NCI-H2227 treated with DMSO at 0.1 percent for 48 hours (cell line): ENCODE measurements at regions not wholly inside any gene's neighbourhood (a gene's known extent, or its start where the extent isn't known, plus 50 kb on each side); places are given as distances from the start of the nearest gene placed in this dataset.
"Not testable (repeated sequence)": the region's sequence is repeated elsewhere in the genome, so short reads cannot be mapped to it uniquely, and the experiment has no call there.

ENCODE experiments used
- DNase-seq: peaks from one replicate; lab custom pipeline; 2025; lab: John Stamatoyannopoulos, UW

DNA sequence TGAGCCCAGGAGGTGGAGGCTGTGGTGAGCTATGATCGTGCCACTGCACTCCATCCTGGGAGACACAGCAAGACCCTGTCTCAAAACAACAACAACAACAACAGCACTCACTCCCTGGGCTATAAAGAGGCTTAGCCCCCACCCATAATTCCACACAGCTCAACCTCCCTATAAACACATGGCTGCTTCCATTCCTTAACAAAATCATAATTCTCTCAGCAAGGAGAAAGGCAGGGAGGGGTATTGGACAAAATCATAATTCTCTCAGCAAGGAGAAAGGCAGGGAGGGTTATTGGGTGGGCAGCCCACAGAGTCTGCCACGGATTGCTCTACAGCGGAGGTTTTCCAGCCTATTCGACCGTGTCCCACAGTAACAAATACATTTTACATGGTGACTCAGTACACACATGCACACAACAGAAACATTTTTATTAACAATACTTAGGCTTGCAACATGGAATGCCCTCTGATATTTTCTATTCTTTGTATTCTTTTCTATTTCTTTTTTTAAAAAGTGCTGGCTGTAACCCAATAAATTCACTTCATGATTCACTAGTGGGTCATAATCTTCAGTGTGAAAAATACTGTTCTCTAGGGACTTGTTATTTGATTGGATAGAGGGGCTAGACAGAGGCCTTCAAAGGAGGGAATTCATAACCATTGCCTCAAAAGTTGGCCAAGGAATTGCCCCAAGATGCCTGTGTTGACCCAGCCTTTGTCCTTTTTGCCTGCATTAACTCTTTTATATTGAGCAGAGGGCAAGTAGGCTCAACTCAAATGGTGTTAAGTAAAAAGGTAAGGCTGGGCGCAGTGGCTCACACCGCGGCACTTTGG lies 50.6 kb upstream of the ZMYND8 start:
- DNase-seq, result no peak

DNA sequence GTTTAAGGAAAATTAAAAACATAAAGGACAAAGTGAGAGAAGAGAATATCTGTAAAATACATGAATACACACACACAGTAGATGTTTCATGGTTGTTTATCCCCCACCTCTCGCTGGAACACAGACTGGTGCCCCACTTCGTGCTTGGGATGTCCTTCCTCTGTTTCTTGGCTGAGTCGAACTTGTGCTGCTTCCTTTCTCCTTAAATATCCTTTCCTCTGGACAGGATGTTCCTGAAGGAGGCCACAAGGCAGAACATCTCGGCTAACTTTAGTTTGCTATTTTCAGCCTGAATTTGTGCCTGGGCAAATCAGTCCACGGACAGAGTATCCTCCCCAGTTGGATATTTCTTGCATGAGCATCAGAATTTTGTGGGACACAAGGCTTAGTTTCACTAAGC lies 54.7 kb upstream of the ZMYND8 start:
- DNase-seq, result no peak

DNA sequence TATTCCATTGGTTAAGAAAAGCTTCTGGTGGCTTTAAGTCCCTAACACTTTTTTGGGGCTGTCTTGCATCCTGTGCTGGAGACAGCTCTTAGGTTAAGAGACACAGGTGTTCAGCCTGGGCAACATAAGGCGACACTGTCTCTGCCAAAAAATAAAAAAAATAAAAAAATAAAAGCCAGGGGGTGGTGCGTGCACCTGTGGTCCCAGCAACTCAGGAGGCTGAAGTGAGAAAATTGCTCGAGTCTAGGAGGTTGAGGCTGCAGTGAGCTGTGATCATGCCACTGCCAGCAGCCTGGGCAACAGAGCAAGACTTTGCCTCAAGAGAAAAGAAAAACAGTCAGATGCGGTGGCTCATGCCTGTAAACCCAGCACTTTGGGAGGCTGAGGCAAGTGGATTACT lies 55.6 kb upstream of the ZMYND8 start:
- DNase-seq, result no peak

DNA sequence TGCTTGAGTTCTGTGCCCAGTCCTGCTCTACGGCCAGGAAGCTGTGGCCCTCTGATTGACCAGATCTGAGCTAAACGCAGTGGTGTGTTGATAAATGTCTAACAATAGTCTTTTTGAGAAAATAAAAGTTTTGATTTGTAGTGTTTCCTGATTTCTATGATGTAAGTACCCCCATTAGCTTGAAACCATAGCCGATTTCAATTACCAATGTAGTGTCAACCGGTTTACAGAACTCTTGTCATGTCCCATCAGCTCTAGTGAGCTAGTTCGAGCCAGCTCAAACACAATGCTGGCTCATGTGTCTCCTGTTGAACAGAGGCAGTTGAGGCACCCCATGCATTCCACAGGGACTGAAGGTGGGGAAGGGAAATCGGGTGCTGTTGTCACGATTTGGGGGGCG lies 56.7 kb upstream of the ZMYND8 start:
- DNase-seq, result no peak

DNA sequence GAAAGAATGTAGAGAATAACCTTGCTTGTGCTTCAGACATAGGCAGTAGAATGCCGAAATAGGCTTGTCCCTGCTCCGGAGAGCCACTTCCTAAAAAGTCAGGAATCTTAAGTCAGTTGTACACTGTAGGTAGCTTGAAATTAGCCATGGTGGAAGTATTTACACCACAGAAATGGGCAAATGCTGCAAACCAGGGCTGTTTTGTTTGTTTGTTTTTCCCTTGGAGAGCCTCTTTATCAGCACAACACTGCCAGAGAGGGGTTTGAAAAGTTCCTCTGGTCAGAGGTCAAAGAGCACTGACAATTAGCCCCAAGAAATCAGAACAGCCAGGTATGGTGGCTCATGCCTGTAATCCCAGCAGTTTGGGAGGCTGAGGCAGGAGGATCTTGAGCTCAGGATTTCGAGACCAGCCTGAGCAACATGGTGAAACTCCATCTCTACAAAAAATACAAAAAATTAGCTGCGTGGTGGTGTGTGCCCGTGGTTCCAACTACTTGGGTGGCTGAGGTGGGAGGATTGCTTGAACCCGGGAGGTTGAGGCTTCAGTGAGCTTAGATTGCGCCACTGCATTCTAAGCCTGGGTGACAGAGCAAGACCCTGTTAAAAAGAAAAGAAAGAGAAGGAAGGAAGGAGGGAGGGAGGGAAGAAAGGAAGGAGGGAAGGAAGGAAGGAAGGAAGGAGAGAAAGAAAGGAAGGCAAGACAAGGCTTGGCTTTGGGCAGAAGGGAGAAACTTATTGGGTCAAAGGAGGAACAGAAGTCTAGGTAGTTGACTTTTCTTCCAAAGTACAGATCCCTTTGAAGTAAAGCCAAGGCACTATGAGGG lies 61.0 kb upstream of the ZMYND8 start:
- DNase-seq, result no peak

DNA sequence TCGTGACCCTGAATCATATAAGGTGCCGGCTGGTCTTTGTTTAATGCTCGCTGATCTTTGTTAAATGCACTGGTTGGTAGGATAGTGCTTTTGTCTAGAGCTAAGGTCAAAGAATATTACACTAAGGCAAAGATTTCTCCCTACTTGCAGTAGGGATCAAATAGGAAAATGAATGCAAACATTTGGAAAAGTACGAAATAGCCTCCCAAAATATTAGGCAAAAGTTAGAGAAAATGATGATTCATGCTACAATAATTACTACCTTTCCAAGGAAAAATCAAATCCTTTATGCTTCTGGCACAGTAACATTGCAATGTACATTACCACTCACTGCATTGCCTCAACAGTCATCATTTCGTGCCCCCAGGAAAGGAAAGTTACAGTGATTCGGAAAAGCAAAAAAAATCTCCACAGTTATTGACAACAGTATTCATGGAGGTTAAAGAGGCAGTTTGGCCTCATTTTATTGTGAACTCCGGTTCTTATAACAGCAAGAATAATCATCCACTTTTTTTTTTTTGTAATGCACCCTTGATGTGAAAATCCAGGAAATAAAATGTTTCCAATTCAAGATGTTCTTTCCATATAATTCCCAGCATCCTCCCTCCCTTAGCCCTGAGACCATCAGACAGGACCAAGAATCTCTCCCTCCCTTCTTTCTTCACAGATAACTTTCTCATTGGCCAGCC lies 61.7 kb upstream of the ZMYND8 start:
- peak; percentile 11 for DNase-seq

DNA sequence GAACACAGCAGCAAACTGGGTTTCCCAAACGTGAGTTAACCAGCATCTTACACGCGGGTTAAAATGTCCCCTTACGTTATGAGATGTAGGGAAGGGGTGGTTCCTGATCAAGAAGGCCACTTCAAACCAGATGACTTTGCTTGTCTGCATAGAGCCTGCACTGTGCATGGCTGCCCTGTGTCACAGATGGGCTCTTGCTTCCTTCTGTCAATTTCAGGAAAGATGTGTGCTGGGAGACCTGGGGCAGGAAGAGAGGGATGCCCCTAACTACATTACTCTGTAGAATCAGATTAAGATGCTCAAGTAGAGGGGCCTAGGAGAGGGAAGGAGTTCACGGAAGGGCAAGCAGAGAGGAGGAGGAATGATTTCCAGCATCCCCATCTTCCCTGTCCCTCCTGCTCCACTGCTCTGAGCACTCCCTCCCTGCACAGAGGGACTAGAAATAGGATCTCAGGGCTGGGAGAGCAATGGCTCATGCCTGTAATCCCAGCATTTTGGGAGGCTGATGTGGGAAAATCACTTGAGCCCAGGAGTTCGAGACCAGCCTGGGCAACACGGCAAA lies 63.5 kb upstream of the ZMYND8 start:
- DNase-seq, result no peak

DNA sequence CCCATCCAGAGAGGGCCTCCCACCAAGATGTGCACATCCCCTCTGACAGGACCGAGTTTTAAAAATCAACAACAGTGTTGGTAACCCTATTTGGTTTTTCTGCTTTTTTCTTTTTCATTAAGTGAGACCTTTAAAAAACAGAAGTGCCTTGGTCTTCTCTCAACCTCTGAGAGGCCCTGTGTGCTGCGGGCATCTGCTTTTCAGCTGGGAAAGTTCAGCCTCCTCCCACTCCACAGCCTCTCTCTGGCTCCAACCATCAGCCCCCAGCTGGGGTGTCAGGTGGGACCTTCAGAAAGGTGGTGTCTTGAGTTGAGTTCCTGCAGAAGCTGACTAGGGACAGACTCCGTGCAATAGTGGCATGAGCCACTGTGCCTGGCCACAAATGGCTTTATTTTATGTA lies 64.6 kb upstream of the ZMYND8 start:
- DNase-seq, result no peak

DNA sequence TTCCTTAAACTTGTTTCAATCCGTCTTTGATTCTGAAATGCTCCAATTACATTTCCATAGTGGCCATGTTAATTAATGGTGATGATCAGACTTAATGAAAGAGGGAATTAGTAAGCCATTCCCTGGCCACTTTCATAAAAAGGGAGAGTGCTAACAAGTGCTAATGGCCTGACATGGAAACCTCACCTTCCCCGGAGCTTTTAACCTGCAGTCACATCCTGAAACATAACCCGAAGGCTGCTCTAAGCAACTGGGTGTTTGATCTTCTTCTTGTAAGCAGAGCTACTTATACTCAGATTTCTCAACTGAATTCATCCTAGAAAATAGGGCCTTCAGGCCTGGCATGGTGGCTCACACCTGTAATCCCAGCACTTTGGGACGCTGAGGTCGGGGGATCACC lies 67.1 kb upstream of the ZMYND8 start:
- no peak for DNase-seq

DNA sequence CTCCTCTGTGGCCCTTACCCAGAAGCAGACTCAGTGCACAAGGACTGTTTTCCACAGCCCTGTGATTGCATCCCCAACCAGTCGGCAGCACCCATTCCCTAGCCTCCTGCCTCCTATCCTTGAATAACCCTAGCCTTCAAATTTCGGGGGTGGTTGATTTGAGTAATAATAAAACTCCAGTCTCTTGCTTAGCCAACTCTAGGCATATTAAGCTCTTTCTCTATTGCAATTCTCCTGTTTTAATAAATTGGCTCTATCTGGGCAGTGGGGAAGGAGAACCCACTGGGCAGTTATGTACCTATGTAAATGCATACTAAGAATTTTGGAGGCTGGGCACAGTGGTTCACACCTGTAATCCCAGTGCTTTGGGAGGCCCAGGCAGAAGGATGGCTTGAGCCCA lies 70.6 kb upstream of the ZMYND8 start:
- DNase-seq, result no peak

DNA sequence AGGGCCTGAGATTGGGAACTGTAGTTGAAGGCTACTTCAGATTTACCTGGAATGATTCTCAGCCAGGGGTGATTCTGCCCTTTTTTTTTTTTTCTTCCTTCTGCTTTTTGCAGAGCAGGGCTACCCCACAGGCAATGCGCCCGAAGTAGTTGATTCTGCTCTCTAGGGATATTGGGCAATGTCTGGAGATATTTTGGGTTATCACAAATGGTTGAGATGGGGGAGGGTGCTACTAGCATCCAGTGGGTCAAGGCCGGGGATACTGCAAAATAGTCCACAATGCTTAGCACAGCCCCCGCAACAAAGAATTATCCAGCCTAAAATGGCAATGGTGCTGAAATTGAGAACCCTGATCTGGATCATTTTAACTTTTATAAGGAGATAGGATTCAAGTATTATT lies 71.2 kb upstream of the ZMYND8 start:
- DNase-seq, result no peak

DNA sequence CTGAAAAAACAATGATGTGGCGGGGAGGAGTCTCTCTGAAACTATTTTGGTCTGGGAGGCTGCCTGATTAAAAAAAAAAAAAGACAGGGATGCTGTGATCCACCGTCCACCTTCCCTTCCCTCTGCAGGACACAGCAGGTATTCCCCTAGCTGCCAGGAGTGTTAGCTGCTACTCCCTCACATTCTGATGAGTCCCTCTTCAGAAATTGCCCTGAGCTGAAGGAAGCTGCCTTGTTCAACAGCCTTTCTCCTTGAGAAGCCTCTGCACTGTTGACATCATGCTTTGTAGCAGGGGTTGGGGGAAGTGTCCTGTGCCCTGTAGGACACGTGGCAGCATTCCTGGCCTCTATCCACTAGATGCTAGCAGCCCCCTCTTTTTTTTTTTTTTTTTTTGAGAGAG lies 71.7 kb upstream of the ZMYND8 start:
- no peak for DNase-seq

DNA sequence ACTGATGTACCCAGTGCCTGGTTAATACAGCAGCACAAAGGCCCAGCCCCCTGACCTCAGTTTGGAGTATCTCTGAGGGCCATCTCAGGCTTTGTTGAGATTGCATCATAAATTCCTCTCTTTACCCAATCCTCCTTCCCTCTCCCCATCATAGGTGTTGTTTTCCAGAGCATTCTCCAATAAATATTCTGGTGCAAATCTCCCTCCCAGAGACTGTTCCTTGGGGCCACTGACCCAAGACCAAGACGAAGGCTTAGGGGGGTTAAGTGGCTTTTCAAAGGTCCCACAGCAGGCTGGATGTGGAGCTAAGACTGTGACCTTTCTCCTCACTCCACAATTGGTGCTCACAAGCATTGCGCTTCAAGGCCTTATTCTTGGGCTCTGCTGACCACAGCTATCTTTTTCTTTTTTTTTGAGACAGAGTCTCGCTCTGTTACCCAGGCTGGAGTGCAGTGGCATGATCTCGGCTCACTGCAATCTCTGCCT lies 72.4 kb upstream of the ZMYND8 start:
- DNase-seq, result no peak

DNA sequence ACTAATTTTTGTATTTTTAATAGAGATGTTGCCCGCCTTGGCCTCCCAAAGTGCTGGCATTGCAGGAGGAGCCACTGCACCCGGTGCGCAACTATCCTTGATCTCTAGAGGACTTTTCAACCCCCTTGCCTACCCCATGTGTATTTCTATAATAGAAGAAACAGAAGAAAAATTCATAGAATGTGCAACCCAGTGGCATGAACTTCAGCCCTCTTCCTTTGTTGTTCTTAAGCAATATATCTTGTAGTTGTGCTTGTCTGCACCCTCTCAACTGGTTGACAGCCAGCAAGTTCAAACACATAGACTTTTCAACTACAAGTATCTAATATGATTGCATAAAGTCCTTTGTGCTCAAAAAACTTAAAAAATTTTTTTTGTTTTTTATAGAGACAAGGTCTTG lies 72.3 kb upstream of the NCOA3 start:
- DNase-seq, result no peak

DNA sequence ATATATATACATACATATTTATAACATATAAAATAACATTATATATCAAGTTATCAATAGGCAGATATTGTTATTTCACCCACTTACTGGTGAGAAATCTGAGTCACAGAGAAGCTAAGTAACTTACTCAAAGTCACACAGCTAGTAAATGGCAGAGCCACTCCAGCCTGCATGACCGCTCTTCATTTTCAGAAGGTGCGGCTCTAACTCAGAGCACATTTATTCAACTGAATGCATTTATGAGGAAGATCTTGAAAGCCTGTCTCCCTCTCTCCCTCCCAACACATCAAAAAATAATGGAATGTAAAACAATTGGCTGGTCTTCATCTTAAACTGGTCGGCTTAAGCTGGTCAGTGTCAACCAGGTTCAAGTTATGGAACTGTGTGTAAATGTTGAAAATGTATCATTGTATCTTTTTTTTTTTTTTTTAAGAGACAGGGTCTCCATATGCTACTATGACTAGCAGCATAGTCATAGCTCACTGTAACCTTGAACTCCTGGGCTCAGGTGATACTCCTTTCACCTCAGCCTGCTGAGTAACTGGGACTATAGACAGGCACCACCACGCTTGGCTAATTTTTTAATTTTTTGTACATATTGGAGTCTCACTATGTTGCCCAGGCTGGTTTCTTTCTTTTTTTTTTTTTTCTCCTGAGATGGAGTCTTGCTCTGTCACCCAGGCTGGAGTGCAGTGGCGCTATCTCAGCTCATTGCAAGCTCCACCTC lies 70.7 kb upstream of the NCOA3 start:
- no peak for DNase-seq

DNA sequence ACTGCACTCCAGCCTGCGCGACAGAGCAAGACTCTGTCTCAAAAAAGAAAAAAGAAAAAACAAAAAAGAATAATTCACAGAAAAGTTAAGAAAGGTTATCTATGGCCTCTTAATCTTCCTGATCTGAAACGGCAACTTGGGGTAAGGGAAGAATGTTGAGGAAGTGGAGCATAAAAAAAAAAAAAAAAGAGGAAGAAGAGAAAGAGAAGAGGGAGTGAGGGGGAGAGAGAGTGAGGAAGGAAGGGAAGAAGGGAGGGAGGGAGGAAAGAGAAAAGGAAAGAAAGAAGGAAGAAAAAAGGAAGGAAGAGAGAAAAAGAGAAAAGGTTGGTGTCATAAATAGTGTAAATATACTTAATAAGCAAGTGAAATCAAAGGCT lies 68.9 kb upstream of the NCOA3 start:
- DNase-seq, result no peak

DNA sequence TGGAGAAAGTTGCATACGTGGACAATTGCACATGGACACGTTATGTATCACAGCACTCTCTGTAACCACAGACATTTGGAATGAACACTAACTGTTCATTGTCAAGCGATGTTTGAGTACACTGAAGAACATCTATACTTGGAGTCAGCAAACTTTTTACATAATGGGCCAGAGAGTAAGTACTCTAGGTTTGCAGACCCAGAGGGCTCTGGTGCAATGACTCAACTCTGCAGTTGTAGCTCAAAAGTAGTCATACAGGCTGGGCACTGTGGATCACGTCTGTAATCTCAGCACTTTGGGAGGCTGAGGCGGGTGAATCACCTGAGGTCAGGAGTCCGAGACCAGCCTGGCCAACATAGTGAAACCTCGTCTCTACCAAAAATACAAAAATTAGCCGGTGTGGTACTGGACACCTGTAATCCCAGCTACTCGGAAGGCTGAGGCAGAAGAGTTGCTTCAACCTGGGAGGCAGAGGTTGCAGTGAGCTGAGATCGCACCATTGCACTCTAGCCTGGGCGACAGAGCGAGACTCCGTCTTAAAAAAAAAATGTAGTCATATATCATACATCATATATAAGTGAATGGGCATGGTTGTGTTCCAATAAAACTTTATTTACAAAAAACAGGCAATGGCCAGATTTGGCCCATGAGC lies 67.4 kb upstream of the NCOA3 start:
- not testable (repeated sequence) for DNase-seq

DNA sequence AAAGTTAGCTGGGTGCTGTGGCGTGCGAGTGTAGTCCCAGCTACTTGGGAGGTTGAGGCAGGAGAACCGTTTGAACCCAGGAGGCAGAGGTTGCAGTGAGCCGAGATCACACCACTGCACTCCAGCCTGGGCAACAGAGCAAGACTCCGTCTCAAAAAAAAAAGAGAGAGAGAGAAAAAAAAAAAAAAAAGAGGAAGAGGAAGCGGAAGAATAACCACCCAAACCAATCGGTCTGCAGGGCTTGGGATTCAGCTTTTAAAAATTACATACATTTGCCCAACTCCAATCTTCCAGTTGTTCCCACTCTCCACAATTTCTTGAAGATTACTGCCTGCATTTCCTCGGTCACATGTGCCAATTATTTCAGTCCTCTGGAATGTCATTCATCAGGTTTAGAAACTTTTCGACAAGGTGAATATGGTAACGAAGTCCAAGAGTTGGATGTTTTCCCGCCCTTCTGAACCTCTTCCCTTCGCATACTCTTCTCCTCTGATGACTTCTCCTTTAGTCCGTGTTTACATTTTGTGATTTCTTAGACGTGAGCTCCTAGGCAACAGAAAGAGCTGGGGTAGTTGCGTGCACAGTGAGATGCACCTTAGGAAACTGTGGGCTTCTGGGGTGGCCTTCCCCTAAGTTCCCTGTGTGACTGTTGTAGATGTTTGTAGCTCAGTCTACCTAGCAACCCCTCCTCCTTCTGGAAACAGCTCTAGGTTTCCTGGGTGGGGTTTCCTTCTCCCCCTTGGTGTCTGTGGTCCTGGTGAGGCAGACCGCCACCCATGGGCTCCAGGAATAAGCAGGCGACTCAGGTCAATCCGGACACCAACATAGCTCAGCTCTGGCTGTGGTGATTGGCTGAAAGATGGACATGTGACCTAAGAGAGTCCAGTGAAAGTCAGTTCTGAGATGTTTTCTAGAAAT lies 63.0 kb upstream of the NCOA3 start:
- no peak for DNase-seq

DNA sequence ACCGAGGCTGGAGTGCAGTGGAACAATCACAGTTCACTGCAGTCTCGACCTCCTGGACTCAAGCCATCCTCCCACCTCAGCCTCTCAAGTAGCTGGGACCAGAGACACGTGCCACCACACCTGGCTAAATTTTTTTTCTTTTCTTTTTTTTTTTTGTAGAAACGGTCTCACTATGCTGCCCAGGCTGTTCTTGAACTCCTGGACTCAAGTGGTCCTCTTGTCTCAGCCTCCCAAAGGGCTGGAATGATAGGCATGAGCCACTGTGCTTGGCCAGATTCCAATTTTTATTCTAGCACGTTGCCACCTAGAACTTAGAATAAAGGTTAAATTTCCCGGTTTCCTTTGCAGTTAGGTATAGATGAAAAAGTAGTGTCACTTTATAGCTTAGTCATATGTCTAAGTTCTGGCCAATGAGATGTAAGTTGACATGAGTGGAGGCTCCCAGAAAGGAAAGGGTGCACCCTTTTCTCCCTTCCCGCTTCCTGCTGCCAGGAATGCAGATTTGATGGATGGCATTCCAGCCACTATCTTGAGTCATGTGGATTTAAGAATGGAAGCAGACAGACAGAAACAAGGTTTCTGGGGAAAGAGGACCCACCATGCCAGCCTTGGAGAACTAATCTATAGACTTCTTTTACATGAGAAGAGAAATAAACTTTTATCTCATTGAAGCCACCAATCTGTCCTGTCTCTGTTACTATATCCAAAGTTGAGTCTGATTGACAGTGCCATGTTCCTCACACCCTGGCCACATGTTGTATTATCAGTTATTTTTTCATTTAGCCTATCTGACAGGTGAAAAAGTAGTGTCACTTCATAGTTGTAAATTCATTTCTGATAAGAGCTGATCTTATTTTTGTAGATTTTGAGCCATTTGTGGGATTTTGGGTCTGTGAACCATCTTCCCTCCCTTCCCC lies 60.6 kb upstream of the NCOA3 start:
- DNase-seq, result no peak
